Fibroblast of upper back skin (primary cell): ENCODE measurements at regions not wholly inside any gene's neighbourhood (a gene's known extent, or its start where the extent isn't known, plus 50 kb on each side); places are given as distances from the start of the nearest gene placed in this dataset.

Source experiments
- DNase-seq: peaks from one replicate; pipeline ENCODE4 v3.0.0-alpha.2; 2013

- DNase-seq, result no peak
Observed at GRCh38 chr1:4330805-4331766, 323.3 kb upstream of the AJAP1 start.

DNA sequence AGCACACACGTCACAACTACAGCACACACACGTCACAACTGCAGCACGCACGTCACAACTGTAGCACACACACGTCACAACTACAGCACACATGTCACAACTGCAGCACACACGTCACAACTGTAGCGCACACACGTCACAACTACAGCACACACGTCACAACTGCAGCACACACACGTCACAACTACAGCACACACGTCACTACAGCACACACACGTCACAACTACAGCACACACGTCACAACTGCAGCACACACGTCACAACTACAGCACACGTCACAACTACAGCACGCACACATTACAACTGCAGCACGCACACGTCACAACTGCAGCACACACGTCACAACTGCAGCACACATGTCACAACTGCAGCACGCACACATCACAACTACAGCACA is 322.6 kb upstream of the AJAP1 start:
- no peak for DNase-seq

DNA sequence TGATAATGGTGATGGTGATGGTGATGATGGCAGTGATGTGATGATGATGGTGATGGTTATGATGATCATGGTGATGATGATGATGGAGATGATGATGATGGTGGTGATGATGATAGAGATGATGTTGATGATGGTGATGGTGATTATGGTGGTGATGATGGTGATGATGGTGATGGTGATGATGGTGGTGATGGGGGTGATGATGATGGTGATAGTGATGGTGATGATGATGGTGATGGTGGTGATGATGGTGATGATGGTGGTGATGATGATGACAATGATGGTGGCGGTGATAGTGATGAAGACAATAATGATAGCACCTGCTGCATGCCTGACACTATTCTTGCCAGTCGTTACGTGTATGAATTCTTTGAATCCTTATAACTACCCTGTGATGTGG is 317.9 kb upstream of the AJAP1 start:
- no peak for DNase-seq

- no peak for DNase-seq
Observed at GRCh38 chr1:4341421-4341820, 313.0 kb upstream of the AJAP1 start.

GRCh38 chr1:4344065-4344732 is 310.2 kb upstream of the AJAP1 start:
- DNase-seq, result no peak

GRCh38 chr1:4345094-4345493 is 309.3 kb upstream of the AJAP1 start:
- no peak for DNase-seq

- no peak for DNase-seq
Observed at GRCh38 chr1:4346131-4346530, 308.3 kb upstream of the AJAP1 start.

- no peak for DNase-seq
Observed at GRCh38 chr1:4351453-4351852, 303.0 kb upstream of the AJAP1 start.

GRCh38 chr1:4353090-4353856 is 301.1 kb upstream of the AJAP1 start:
- DNase-seq, result no peak

DNA sequence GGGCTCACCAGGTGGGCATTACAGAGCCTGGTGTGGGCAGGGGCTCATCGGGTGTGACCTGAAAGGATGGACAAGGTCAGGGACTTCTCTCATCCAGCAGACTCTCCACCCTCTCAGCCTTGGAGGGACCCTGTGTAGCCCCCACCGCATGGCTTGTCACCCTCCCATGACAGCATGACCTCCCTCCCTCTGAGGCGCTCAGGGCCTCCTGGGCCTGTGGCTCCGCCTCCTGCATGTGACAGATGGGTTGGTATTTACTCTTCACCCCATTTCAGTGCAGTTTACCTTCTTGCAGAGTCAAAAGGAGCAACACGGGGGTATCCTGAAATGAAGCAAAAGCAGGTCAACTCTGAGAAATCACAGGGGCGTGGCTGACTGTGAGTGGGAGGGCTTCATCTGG is 298.6 kb upstream of the AJAP1 start:
- no peak for DNase-seq

- no peak for DNase-seq
Observed at GRCh38 chr1:4362314-4363044, 291.9 kb upstream of the AJAP1 start.

DNA sequence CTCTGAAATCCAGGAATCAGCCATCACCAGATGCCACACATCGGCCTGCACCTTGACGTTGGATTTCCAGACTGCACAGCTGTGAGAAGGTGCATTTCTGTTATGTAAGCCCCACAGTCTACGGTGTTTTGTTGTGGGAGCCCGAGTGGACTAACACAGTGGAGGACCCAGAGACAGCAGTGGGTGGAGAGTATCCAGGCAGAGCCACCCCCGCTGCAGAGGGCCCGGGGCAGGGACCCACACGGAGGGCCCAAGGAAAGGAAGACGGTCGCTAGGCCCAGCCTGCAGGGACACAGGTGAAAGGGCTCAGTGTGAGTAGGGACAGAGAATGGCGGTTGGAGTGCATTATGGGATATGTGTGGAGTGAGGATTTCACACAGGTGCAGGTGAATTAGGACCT is 288.3 kb upstream of the AJAP1 start:
- no peak for DNase-seq

GRCh38 chr1:4367230-4367777 is 287.1 kb upstream of the AJAP1 start:
- no peak for DNase-seq

DNA sequence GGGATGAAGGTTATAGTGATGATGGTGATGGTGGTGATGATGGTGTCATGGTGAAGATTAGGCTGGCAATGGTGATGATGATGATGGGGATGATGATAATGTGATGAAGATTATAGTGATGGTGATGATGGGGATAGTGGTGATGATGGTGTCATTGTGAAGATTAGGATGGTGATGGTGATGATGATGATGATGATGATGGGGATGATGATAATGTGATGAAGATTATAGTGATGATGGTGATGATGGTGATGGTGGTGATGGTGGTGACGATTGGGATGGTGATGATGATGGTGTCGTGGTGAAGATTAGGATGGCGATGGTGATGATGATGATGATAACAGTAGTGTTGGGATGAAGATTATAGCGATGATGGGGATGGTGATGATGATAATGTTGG is 285.1 kb upstream of the AJAP1 start:
- no peak for DNase-seq

DNA sequence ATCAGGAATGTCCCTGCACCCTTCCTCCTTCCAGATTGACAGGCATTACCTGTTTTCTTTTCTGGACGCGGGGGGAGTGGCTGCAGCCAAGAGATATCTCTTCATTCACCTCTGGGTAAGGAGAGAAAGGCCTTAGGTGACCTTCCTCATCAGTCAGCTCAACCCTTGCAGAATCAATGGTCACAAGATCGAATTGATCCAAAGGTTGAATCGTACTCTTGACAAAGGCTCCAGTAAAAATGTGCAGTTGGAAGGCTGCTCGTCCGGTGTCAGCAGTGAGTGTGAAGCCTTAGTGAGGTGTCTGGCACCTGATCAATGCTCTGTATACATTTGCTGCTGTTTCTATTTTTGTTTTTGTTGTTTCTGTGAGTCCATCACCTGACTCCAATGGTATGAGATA is 282.6 kb upstream of the AJAP1 start:
- no peak for DNase-seq

DNA sequence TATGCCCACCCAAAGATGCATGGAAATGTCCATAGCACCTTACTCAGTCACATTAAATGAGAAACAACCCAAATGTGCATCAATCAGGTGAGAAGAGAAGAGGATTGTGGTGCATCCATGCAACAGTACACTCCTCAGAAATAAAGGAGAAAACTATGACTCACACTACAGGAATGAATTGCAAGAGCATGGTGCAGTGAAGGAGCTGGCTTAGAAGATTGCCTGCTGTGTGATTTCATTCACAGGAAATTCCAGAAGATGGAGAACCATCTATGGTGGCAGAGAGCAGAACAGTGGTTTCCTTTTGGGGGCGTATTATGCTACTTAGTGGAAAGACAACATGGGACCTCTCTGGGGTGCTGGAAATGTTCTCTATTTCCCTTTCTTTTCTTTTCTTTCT is 278.6 kb upstream of the AJAP1 start:
- DNase-seq, result peak; percentile 69

DNA sequence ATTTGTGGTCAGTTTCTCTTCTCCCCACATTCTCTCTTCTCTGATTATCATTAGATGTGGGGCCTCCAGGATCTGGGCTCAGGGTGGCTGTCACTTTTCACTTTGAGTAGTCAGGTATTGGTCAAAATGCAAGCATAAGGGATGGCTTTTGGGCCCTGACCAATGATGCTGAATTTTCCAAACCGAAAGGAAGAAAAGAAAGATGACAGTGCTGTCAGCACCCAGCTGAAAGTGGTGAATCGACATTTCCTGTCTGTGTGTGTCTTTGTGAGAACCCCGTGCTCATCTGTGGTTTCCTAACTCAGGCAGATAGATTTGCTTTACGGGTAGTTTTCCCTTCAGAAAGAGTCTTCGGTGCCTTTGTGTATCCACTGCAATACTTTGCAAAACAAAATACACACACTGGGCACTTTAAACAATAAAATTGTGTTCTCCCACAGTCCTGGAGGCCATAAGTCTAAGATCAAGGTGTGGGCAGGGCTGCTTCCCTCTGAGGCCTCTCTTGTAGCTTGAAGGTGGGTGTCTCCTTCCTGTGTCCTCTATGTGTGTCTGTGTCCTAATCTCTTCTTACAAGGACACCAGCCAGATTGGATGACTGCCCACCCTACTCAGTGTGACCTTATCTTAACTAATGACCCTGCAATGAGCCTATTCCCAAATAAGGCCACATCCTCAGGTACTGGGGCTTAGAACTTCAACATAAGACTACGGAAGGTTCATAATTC is 274.8 kb upstream of the AJAP1 start:
- peak; percentile 53 for DNase-seq

DNA sequence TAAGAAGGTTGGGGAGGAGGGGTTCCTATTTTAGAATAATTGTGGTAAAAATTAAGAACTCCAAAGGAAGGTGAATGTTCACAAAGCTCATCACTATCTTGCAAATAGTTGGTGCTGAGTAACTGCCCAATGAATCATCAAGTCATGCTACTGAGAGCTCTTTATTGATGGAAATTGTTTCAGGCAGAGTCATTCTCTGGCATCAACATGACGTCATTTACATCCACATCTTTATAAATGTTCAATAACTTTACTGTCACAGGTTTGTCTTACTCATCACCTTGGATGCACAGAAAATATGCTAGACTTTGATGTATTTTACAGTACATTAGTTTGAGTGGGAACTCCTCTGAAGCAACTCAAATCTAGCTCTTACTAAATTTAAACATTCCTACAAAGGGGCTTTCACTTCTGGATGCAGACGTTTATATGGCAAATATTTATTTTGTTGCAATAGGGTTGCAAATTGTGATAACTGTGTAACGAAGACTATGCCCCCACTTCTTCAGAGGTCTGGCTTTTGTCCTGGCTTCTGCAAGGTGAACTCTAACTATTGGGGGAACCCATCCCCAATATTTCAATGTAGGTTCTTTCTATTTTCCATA is 273.7 kb upstream of the AJAP1 start:
- peak; percentile 84 for DNase-seq

DNA sequence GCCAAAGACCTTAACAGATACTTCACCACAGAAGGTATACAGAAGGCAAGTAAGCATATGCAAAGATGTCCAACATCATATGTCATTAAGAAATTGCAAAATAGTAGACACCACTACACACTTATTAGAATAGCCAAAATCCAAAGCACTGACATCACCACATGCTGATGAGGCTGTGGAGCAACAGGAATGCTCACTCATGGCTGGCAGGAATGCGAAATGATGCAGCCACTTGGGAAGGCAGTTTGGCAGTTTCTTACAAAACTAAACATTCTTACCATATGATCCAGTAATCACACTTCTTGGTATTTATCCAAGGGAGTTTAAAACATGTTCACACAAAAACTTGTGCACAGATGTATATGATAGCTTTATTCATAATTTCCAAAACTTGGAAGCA is 261.2 kb upstream of the AJAP1 start:
- no peak for DNase-seq

- DNase-seq, result no peak
Observed at GRCh38 chr1:4394366-4394765, 260.0 kb upstream of the AJAP1 start.

- no peak for DNase-seq
Observed at GRCh38 chr1:4395158-4395557, 259.3 kb upstream of the AJAP1 start.
